Spleen (tissue), 11 donors: ENCODE measurements at regions not wholly inside any gene's neighbourhood (a gene's known extent, or its start where the extent isn't known, plus 50 kb on each side); places are given as distances from the start of the nearest gene placed in this dataset.

Experiments
- DNase-seq: peaks from one replicate; pipeline ENCODE4 v3.0.0-alpha.2; 2020
- H3K27ac ChIP-seq, 8 donors: fragments of 200-600 bp; sonication (generic) in 7 of 8; 1 replicate in 4 of 8; 2 replicates in 4 of 8; pipeline versions ENCODE4 v1.5.0 to v1.8.0; 2016 to 2021; ENCODE audit warnings: inconsistent platforms in 4 of 8, mild to moderate bottlenecking in 4 of 8, moderate library complexity in 1 of 8
- H3K27me3 ChIP-seq, 7 donors: fragments of 200-600 bp; sonication (generic) in 6 of 7; replicated peaks in 1 of 7; 1 replicate in 4 of 7; 2 replicates in 3 of 7; pipeline versions ENCODE4 v1.5.0 to v1.8.0; 2016 to 2021; ENCODE audit warnings: inconsistent platforms in 3 of 7, mild to moderate bottlenecking in 1 of 7
- H3K36me3 ChIP-seq, 6 donors: fragments of 200-600 bp; sonication (generic) in 5 of 6; 1 replicate in 4 of 6; 2 replicates in 2 of 6; pipeline versions ENCODE4 v1.5.0 to v1.8.0; 2016 to 2021; ENCODE audit warnings: inconsistent platforms in 2 of 6
- H3K4me1 ChIP-seq, 6 donors: fragments of 200-600 bp; sonication (generic) in 5 of 6; 1 replicate in 3 of 6; 2 replicates in 3 of 6; pipeline versions ENCODE4 v1.5.0 to v1.8.0; 2016 to 2021; ENCODE audit warnings: inconsistent platforms in 3 of 6
- H3K4me3 ChIP-seq, 8 donors: fragments of 200-600 bp; sonication (generic) in 7 of 8; 1 replicate in 4 of 8; 2 replicates in 4 of 8; pipeline versions ENCODE4 v1.5.0 to v1.8.0; 2016 to 2021; ENCODE audit warnings: inconsistent platforms in 4 of 8, mild to moderate bottlenecking in 4 of 8, moderate library complexity in 2 of 8
- H3K9me3 ChIP-seq, 8 donors: fragments of 200-600 bp; sonication (generic) in 7 of 8; 1 replicate in 4 of 8; 2 replicates in 4 of 8; pipeline versions ENCODE4 v1.5.0 to v1.8.0; 2016 to 2021; ENCODE audit warnings: inconsistent platforms in 4 of 8
- CTCF ChIP-seq, 11 experiments: fragments of 200-600 bp in 7 of 11; fragments of 450-650 bp in 4 of 11; sonication (generic) in 4 of 11; IDR thresholded peaks in 8 of 11; conservative IDR thresholded peaks in 3 of 11; 1 replicate in 7 of 11; 2 replicates in 4 of 11; pipeline versions ENCODE4 v1.4.0 to v1.8.0; 2016 to 2021; ENCODE audit warnings: antibody characterized with exemption in 11 of 11, inconsistent platforms in 4 of 11, mild to moderate bottlenecking in 1 of 11
- POLR2A ChIP-seq, 3 donors: fragments of 450-650 bp; IDR thresholded peaks; one replicate each; pipeline ENCODE4 v1.5.1; 2017; ENCODE audit warnings: antibody characterized with exemption in 3 of 3, mild to moderate bottlenecking in 1 of 3
- POLR2AphosphoS5 ChIP-seq, 3 donors: sonication (generic); formaldehyde crosslinking; IDR thresholded peaks; one replicate each; pipeline ENCODE4 v1.5.1; 2017; ENCODE audit warnings: antibody characterized with exemption in 3 of 3
- WGBS, 5 donors: extraction: QIAGEN DNeasy Blood & Tissue Kit in 3 of 5; methylation state at CpG; one replicate each; pipeline versions ENCODE4 v1.1.5 to v1.1.7; 2013 to 2018; 5-methylcytosine and 5-hydroxymethylcytosine counted together
- intact Hi-C: fragments of 100-400 bp; cut with DNase I; formaldehyde crosslinking; loops from one replicate; pipeline ENCODE4 v1.15.0; 2023; ENCODE audit warnings: low total_unique reads
- donor health status: healthy with polysubstance abuse.
- donor health status: DM: no; HTN: no; CAD: no; lungs with moderate emphysema.
- donor health status: DM: no; HTN: no; CAD: no.
- donor health status: Bipolar disorder and iron deficiency.
- donor health status: healthy.
- donor health status: DM: no; HTN: no; CAD: no.
- donor health status: DM: yes; HTN: yes; CAD: no.

- no peaks in the 10 kb centered on the region for H3K36me3 ChIP-seq
These were observed 1043.9 kb downstream of the TSN start for GRCh38 chr2:122799391-122799790.

GRCh38 chr2:122800781-122801180 is 1045.3 kb downstream of the TSN start:
- Histone ChIP-seq H3K4me3 (no peak overlapping the region), H3K4me1 (no peaks in the 10 kb centered on the region), H3K36me3 (no peaks in the 10 kb centered on the region), H3K27ac (no peak overlapping the region), H3K27me3 (no peaks in the 10 kb centered on the region), H3K9me3 (peaks cover 0 to 9% (median 0%) of the 10 kb centered on the region in 8 donors)
- 85 to 100% (median 92%) methylated on average over 1 of the region's 1 CpG for WGBS, 5 donors
- no peak for DNase-seq
- intact Hi-C loops = no loop called here
- TF ChIP-seq CTCF (IDR thresholded peaks at IDR 0.05 in 8 of 11, conservative IDR thresholded peaks at IDR 0.05 in 3 of 11) (no peak), POLR2A (IDR thresholded peaks at IDR 0.05) (no peak), POLR2AphosphoS5 (IDR thresholded peaks at IDR 0.05) (no peak)

More at GRCh38 chr2:122799391-122799790, 1043.9 kb downstream of the TSN start:
- TF ChIP-seq POLR2AphosphoS5 (IDR thresholded peaks at IDR 0.05) (no peak), POLR2A (IDR thresholded peaks at IDR 0.05) (no peak), CTCF (IDR thresholded peaks at IDR 0.05 in 8 of 11, conservative IDR thresholded peaks at IDR 0.05 in 3 of 11) (no peak)
- H3K4me3 ChIP-seq = no peak overlapping the region
- H3K4me1 ChIP-seq = no peaks in the 10 kb centered on the region
- no peaks in the 10 kb centered on the region for H3K27me3 ChIP-seq
- H3K27ac ChIP-seq = no peak overlapping the region
- no peak for DNase-seq
- peaks cover 0 to 9% (median 0%) of the 10 kb centered on the region in 8 donors for H3K9me3 ChIP-seq
- intact Hi-C loops = no loop called here

GRCh38 chr2:122804494-122804893 is 1049.0 kb downstream of the TSN start:
- no peaks in the 10 kb centered on the region for H3K27me3 ChIP-seq
- no peak overlapping the region for H3K4me3 ChIP-seq
- H3K4me1 ChIP-seq = no peaks in the 10 kb centered on the region
- H3K36me3 ChIP-seq = no peaks in the 10 kb centered on the region
- peaks cover 0 to 20% (median 6%) of the 10 kb centered on the region in 8 donors for H3K9me3 ChIP-seq
- no peak for TF ChIP-seq POLR2A (IDR thresholded peaks at IDR 0.05)
- TF ChIP-seq CTCF (IDR thresholded peaks at IDR 0.05 in 8 of 11, conservative IDR thresholded peaks at IDR 0.05 in 3 of 11) = no peak
- TF ChIP-seq POLR2AphosphoS5 (IDR thresholded peaks at IDR 0.05) = no peak
- no peak overlapping the region for H3K27ac ChIP-seq
- 80 to 93% (median 86%) methylated on average over 4 of the region's 4 CpGs for WGBS, 5 donors
- no peak for DNase-seq
- intact Hi-C loops = no loop called here

GRCh38 chr2:122805346-122805745 is 1049.9 kb downstream of the TSN start:
- intact Hi-C loops = no loop called here
- WGBS, 5 donors = 93 to 98% (median 93%) methylated on average over 3 of the region's 3 CpGs
- DNase-seq = no peak

More at GRCh38 chr2:122805346-122805745, 1049.9 kb downstream of the TSN start:
- H3K36me3 ChIP-seq = no peaks in the 10 kb centered on the region
- no peaks in the 10 kb centered on the region for H3K27me3 ChIP-seq
- H3K4me3 ChIP-seq = no peak overlapping the region
- peaks cover 0 to 19% (median 6%) of the 10 kb centered on the region in 8 donors for H3K9me3 ChIP-seq
- H3K27ac ChIP-seq = no peak overlapping the region
- TF ChIP-seq POLR2A (IDR thresholded peaks at IDR 0.05) = no peak
- H3K4me1 ChIP-seq = no peaks in the 10 kb centered on the region
